Activated CD4-positive, alpha-beta memory T cell treated with anti-CD3 and anti-CD28 coated beads for 36 hours (primary cell): ENCODE measurements at regions not wholly inside any gene's neighbourhood (a gene's known extent, or its start where the extent isn't known, plus 50 kb on each side); places are given as distances from the start of the nearest gene placed in this dataset.

Experiments
- CTCF ChIA-PET: fragments of 350-600 bp; sonication (Branson Sonifier 250); formaldehyde crosslinking; loops from one replicate; lab custom pipeline; 2021; ENCODE audit warnings: antibody characterized with exemption, inconsistent platforms; lab: Charles Lee
- POLR2A ChIA-PET: fragments of 350-600 bp; sonication (Branson Sonifier 250); formaldehyde crosslinking; loops from one replicate; lab custom pipeline; 2021; ENCODE audit warnings: antibody characterized with exemption; lab: Charles Lee
- DNase-seq: peaks from one replicate; pipeline ENCODE4 v3.0.0-alpha.2; 2020
- H3K27ac Mint-ChIP-seq: one replicate; pipeline ENCODE4 v1.8.0; 2021; ENCODE audit warnings: mixed read lengths
- H3K27me3 Mint-ChIP-seq: one replicate; pipeline ENCODE4 v1.8.0; 2021; ENCODE audit warnings: mixed read lengths
- H3K36me3 Mint-ChIP-seq: one replicate; pipeline ENCODE4 v1.8.0; 2021; ENCODE audit warnings: mixed read lengths
- H3K4me1 Mint-ChIP-seq: one replicate; pipeline ENCODE4 v1.8.0; 2021; ENCODE audit warnings: low read depth, mixed read lengths
- H3K4me3 Mint-ChIP-seq: one replicate; pipeline ENCODE4 v1.8.0; 2021; ENCODE audit warnings: mild to moderate bottlenecking, mixed read lengths
- H3K9me3 Mint-ChIP-seq: one replicate; pipeline ENCODE4 v1.8.0; 2021; ENCODE audit warnings: mixed read lengths
- intact Hi-C: fragments of 100-400 bp; cut with micrococcal nuclease; formaldehyde crosslinking; loops from one replicate; pipeline ENCODE4 v1.15.1; 2023

DNA sequence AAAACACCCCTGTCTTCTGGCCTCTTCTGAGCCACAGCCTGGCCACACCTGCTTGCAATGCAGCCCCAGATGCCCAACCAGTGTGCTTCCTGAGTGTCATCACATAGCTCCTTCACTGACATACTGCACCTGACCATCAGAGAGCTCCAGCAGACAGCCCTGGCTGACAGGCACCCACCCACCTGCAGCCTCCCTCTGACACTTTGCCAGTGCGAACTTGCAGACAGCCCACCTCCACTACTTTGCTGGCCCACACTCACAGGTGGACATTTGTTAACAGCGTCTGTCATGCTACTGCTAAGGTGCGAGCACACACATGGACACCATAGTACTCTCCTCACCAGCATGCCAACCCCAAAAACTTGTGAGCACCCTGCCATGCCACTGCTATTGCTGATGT lies 740.1 kb downstream of the DNAJB9 start:
- intact Hi-C loops, result no loop called here
- POLR2A ChIA-PET, result no interaction called here

DNA sequence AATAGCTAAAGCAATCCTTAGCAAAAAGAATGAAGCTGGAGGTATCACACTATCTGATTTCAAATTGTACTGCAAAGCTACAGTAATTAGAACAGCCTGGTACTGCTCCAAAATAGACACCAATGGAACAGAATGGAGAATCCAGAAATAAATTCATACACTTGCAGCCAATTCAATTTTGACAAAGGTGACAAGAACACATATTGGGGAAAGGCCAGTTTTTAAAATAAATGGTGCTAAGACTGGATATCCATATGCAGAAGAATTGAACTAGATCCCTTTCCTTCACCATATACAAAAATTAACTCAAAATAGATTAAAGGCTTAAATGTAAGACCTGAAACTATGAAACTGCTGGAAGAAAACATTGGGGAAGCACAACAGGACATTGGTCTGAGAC lies 748.5 kb downstream of the DNAJB9 start:
- Mint-ChIP-seq H3K27ac (no peak overlapping the region), H3K9me3 (peaks cover 2% of the 10 kb centered on the region), H3K36me3 (no peaks in the 10 kb centered on the region), H3K4me3 (no peak overlapping the region), H3K27me3 (no peaks in the 10 kb centered on the region), H3K4me1 (no peaks in the 10 kb centered on the region)
- ChIA-PET POLR2A (no interaction called here), CTCF (no interaction called here)
- intact Hi-C loops, result no loop called here
- no peak for DNase-seq

More for the DNA sequence above, 740.1 kb downstream of the DNAJB9 start:
- Mint-ChIP-seq H3K36me3 (no peaks in the 10 kb centered on the region), H3K9me3 (peaks cover 23% of the 10 kb centered on the region), H3K27ac (no peak overlapping the region), H3K4me1 (no peaks in the 10 kb centered on the region), H3K4me3 (no peak overlapping the region), H3K27me3 (no peaks in the 10 kb centered on the region)
- no peak for DNase-seq
- CTCF ChIA-PET, result no interaction called here

DNA sequence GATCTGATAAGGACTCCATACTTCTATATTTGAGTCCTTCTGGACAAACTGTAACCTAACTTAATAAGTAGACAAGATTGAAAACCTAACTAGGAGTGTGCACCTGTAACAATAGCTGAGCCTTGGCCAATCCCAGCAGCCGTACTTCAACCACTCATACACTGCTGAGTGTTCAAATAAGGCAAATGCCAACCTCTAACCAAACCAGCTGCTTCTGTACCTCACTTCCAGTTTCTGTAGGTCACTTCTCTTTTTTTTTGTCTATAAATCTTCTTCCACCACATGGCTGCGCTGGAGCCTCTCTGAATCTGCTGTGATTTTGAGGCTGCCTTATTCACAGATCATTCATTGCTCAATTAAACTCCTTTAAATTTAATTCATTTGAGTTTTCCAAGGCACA lies 753.2 kb downstream of the DNAJB9 start:
- intact Hi-C loops, result no loop called here
- H3K27me3 Mint-ChIP-seq, result no peaks in the 10 kb centered on the region
- no peak overlapping the region for H3K4me3 Mint-ChIP-seq
- POLR2A ChIA-PET, result no interaction called here
- no peaks in the 10 kb centered on the region for H3K9me3 Mint-ChIP-seq
- no peaks in the 10 kb centered on the region for H3K36me3 Mint-ChIP-seq
- H3K27ac Mint-ChIP-seq, result no peak overlapping the region
- CTCF ChIA-PET, result no interaction called here
- no peak for DNase-seq
- no peaks in the 10 kb centered on the region for H3K4me1 Mint-ChIP-seq

DNA sequence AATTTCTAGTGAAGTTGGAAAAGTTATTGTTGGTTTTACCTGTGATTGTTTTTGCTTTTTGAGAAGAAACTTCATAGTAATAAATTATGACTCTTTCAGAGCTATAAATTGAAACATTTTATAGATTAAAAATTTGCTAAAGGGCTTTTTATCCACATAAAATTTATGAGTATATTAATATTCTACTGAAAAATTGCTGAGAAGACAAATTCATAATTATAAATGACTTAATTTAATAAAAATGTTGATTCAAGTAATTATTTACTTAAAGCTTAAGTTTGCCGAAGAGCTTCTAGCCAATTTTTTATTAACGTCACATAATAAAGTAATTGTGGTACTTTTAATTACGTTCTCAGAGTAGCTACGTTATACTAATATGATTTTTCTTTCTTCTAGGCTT lies 761.7 kb downstream of the DNAJB9 start:
- POLR2A ChIA-PET, result no interaction called here

DNA sequence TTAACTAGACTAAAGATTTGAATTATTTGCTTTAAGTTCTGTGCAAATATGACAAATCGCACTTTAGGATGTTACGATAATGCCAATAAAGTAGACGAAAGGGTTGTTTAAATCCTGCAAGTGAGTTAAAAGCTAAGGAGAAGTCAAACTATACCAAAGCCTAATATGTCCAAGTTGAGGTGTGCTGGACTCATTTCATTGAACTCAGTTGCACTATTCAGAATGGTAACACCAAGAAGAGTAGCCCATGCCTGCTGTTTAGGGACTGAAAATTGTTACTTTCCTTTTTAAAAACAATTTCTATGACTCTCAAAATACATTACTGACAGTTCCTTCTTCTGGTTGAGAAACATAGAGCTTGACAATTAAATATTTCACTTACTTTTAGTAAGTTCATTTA lies 766.3 kb downstream of the DNAJB9 start:
- H3K4me1 Mint-ChIP-seq, result no peaks in the 10 kb centered on the region
- DNase-seq, result no peak
- no peaks in the 10 kb centered on the region for H3K36me3 Mint-ChIP-seq
- ChIA-PET POLR2A (no interaction called here), CTCF (no interaction called here)
- intact Hi-C loops, result no loop called here
- H3K27me3 Mint-ChIP-seq, result no peaks in the 10 kb centered on the region
- no peak overlapping the region for H3K4me3 Mint-ChIP-seq
- no peak overlapping the region for H3K27ac Mint-ChIP-seq
- no peaks in the 10 kb centered on the region for H3K9me3 Mint-ChIP-seq

More for the DNA sequence above, 761.7 kb downstream of the DNAJB9 start:
- intact Hi-C loops, result no loop called here
- Mint-ChIP-seq H3K27ac (no peak overlapping the region), H3K27me3 (no peaks in the 10 kb centered on the region), H3K4me3 (no peak overlapping the region), H3K36me3 (no peaks in the 10 kb centered on the region), H3K4me1 (no peaks in the 10 kb centered on the region), H3K9me3 (peaks cover 2% of the 10 kb centered on the region)
- CTCF ChIA-PET, result no interaction called here
- DNase-seq, result no peak

DNA sequence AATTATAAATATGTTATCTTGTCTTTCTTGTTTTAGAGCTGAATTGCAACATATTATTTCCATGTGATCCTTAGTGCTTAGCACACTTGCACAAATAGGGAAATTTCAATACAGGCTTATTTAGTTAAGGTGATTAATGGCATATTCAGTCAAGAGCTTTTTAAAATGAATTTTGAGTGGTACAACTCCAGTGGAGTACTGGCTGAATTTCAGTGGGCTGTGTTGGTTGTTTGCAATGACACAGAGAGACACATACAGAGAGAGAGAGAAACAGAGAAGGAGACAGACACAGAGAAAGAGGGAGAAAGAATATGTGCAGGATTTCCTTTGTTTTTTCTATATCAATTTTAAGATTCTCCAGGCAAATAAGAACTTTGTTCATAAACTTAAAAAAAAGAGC lies 766.9 kb downstream of the DNAJB9 start:
- no peaks in the 10 kb centered on the region for H3K4me1 Mint-ChIP-seq
- no peaks in the 10 kb centered on the region for H3K27me3 Mint-ChIP-seq
- no peaks in the 10 kb centered on the region for H3K9me3 Mint-ChIP-seq
- no peak overlapping the region for H3K27ac Mint-ChIP-seq
- ChIA-PET POLR2A (no interaction called here), CTCF (no interaction called here)
- no peaks in the 10 kb centered on the region for H3K36me3 Mint-ChIP-seq
- no peak for DNase-seq
- intact Hi-C loops, result no loop called here
- H3K4me3 Mint-ChIP-seq, result no peak overlapping the region

DNA sequence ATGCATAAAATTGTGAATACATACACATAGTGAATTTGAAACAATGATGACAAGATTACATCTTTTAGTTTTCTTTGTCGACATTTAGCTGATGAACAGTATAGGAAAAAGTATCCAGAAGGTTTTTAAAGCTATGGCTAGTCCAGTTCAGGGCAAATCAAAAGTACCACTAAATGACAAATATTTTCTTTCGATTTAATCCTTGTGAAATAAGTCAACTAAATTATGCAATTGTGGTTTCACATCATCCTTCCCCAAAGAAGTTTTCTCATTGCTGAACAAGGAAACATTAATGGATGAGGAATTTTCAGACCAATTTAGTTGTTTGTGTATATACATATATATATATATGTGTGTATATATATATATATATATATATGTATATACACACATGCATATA lies 774.0 kb downstream of the DNAJB9 start:
- no peak overlapping the region for H3K27ac Mint-ChIP-seq
- H3K4me3 Mint-ChIP-seq, result no peak overlapping the region
- H3K4me1 Mint-ChIP-seq, result no peaks in the 10 kb centered on the region
- no peaks in the 10 kb centered on the region for H3K9me3 Mint-ChIP-seq
- H3K27me3 Mint-ChIP-seq, result no peaks in the 10 kb centered on the region
- H3K36me3 Mint-ChIP-seq, result no peaks in the 10 kb centered on the region
- POLR2A ChIA-PET, result no interaction called here
- CTCF ChIA-PET, result no interaction called here
- no peak for DNase-seq
- intact Hi-C loops, result no loop called here

DNA sequence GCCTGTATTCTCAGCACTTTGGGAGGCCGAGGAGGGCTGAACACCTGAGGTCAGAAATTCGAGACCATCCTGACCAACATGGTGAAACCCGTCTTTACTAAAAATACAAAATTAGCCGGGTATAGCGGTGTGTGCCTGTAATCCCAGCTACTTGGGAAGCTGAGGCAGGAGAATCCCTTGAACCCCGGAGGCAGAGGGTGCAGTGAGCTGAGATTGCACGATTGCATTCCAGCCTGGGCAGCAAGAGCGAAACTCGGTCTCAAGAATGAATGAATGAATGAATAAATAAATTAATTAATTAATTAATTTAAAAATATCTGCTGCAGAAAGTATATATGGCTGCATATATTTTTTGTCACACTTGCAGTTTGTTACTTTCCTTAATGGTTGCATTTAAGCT lies 781.8 kb downstream of the DNAJB9 start:
- intact Hi-C loops, result no loop called here
- DNase-seq, result no peak
- H3K27me3 Mint-ChIP-seq, result no peaks in the 10 kb centered on the region
- CTCF ChIA-PET, result no interaction called here
- H3K4me3 Mint-ChIP-seq, result no peak overlapping the region
- H3K4me1 Mint-ChIP-seq, result no peaks in the 10 kb centered on the region
- POLR2A ChIA-PET, result no interaction called here
- H3K27ac Mint-ChIP-seq, result no peak overlapping the region
- no peaks in the 10 kb centered on the region for H3K9me3 Mint-ChIP-seq
- H3K36me3 Mint-ChIP-seq, result no peaks in the 10 kb centered on the region

DNA sequence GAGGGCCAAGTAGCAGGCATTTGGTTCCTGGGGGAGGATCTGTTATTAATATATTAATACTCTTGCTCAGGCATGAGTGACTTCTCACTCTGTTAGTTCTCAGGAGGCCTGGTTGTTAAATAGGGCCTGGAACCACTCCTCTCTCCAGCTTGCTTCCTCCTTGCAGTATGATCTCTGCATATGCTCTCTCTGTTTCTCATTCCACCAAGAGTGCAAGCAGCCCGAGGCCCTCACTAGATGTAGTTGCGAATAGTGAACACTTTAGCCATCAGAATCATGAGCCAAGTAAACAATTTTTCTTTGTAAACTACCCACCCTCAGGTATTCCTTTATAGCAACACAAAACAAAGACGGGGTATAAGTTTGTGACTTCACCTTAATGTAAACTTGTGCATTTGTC lies 784.3 kb downstream of the DNAJB9 start:
- Mint-ChIP-seq H3K36me3 (no peaks in the 10 kb centered on the region), H3K9me3 (no peaks in the 10 kb centered on the region), H3K4me3 (no peak overlapping the region), H3K27ac (no peak overlapping the region), H3K4me1 (no peaks in the 10 kb centered on the region), H3K27me3 (no peaks in the 10 kb centered on the region)
- DNase-seq, result no peak
- POLR2A ChIA-PET, result no interaction called here
- CTCF ChIA-PET, result no interaction called here
- intact Hi-C loops, result no loop called here

DNA sequence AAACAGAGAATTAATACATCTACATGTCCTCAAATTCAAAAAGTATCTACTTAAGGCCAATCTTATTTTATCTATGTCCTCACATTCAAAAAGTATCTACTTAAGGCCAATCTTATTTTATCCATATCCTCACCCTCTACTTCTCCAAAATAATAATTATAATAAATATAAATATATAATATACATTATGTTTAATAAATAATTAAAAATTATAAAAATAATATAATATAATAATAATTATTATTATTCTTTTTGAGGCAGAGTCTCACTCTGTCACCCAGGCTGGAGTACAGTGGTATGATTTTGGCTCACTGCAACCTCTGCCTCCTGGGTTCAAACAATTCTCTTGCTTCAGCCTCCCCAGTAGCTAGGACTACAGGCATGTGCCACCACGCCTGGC lies 784.9 kb downstream of the DNAJB9 start:
- Mint-ChIP-seq H3K27ac (no peak overlapping the region), H3K4me3 (no peak overlapping the region), H3K36me3 (no peaks in the 10 kb centered on the region), H3K4me1 (no peaks in the 10 kb centered on the region), H3K27me3 (no peaks in the 10 kb centered on the region), H3K9me3 (no peaks in the 10 kb centered on the region)
- ChIA-PET CTCF (no interaction called here), POLR2A (no interaction called here)
- intact Hi-C loops, result no loop called here
- no peak for DNase-seq

DNA sequence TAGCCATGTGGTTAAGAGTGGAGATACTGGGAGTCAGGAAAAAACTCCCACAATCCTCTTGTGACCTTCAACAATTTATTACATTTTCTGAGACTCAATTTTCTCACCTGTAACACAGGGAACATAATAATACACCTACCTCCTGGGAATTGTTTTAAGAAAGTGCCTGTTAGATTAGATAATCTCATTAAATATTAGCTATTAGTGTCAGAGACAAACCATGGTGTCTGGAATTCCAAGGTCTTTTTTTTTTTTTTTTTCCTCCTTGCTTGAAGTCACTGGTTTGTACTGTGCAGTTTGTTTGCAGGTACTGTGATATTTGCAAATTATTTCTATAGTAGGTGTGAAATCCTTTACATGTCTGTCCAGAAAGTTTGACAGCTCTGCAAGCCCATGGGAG lies 806.1 kb downstream of the DNAJB9 start:
- CTCF ChIA-PET, result no interaction called here
- DNase-seq, result no peak
- no peak overlapping the region for H3K27ac Mint-ChIP-seq
- no peaks in the 10 kb centered on the region for H3K36me3 Mint-ChIP-seq
- intact Hi-C loops, result no loop called here
- no peaks in the 10 kb centered on the region for H3K27me3 Mint-ChIP-seq
- H3K9me3 Mint-ChIP-seq, result no peaks in the 10 kb centered on the region
- H3K4me1 Mint-ChIP-seq, result no peaks in the 10 kb centered on the region
- POLR2A ChIA-PET, result no interaction called here
- H3K4me3 Mint-ChIP-seq, result no peak overlapping the region

DNA sequence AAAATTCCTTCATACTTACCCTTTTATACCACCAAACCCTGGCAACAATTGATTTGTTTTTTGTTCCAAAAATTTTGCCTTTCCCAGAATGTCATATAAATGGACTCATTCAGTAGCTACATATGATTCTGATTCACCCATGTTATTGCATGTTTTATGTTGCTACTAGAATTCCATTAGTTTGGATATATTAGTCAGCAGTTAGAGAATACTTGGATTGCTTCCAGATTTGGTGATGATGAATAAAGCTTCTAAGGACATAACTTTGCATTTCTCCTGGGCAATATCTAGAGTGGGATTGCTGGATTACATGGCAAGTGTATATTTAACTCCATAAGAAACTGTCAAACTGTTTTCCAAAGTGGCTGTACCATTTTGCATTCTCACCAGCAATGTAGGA lies 806.9 kb downstream of the DNAJB9 start:
- Mint-ChIP-seq H3K4me3 (no peak overlapping the region), H3K9me3 (no peaks in the 10 kb centered on the region), H3K27ac (no peak overlapping the region), H3K36me3 (no peaks in the 10 kb centered on the region), H3K27me3 (no peaks in the 10 kb centered on the region), H3K4me1 (no peaks in the 10 kb centered on the region)
- intact Hi-C loops, result no loop called here
- ChIA-PET CTCF (no interaction called here), POLR2A (no interaction called here)
- DNase-seq, result no peak

DNA sequence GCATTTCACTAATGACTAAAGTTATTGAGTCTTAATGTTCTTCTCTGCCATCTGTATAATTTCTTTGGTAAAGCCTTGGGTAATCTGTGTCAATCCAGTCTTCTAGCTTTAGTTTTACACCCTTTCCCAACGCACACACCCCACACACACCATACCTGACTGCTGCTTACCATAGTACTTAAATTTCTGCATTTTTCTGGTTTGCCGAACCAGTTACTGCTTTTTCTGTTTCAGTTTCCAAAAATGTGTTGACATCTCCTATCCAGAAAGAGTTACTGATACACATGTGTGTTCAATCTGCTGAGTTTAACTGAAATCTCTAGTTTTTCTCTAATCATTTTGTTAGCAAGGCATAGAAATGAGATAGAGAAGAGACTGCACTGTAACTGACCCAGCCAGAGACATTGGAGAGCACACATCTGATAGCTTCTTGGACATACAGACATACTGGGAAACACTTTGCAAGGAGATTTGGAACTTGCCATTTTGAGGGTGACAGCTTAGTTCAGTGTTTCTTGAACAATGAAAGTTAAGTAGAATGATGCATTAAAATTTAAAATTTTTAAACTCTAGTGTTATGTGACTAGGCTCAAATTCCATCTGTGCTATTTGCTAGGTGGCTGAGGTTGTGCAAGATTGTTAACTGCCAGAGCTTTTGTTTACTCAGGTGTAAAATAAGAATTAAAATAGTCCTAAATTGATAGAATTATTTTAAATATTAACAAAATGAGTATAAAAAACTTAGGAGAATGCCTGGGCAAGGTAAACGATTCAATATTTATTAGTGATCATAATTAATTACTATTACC lies 807.6 kb downstream of the DNAJB9 start:
- Mint-ChIP-seq H3K27ac (no peak overlapping the region), H3K4me3 (no peak overlapping the region), H3K36me3 (no peaks in the 10 kb centered on the region), H3K9me3 (no peaks in the 10 kb centered on the region), H3K4me1 (no peaks in the 10 kb centered on the region), H3K27me3 (no peaks in the 10 kb centered on the region)
- intact Hi-C loops, result no loop called here
- DNase-seq, result no peak
- ChIA-PET CTCF (no interaction called here), POLR2A (no interaction called here)
